HCT116 (cell line): ENCODE measurements at regions not wholly inside any gene's neighbourhood (a gene's known extent, or its start where the extent isn't known, plus 50 kb on each side); places are given as distances from the start of the nearest gene placed in this dataset.

Experiments used
- ATAC-seq: fragments of 200-7000 bp; cut with Tn5 transposase; 2 replicates; pipeline ENCODE4 v1.9.1; 2020; ENCODE audit warnings: mild to moderate bottlenecking, moderate library complexity
- BruUV-seq: library from RNA; stranded (reverse); fragments of 400-500 nt; replicated peaks from 2 replicates; lab custom pipeline; 2021; lab: Mats Ljungman, UMichigan
- CTCF ChIA-PET: fragments of 300-600 bp; sonication (Branson Sonifier 250); formaldehyde crosslinking; loops from one replicate; lab custom pipeline; 2021; ENCODE audit warnings: antibody characterized with exemption; lab: Charles Lee
- POLR2A ChIA-PET: fragments of 300-600, 350-600 bp; sonication (Branson Sonifier 250); formaldehyde crosslinking; loops from one replicate; lab custom pipeline; 2021; ENCODE audit warnings: antibody characterized with exemption; lab: Charles Lee
- RAD21 ChIA-PET, 2 experiments: fragments of 300-600 bp; sonication (Branson Sonifier 250); formaldehyde crosslinking; loops; one replicate each; lab custom pipeline; 2023; ENCODE audit warnings: low total read pairs in 2 of 2; ENCODE audit not compliant: uncharacterized antibody in 2 of 2, unreplicated experiment in 2 of 2, low non-redundant PET in 1 of 2; lab: Charles Lee
- DNase-seq: peaks from one replicate; pipeline ENCODE4 v3.0.0-alpha.2; 2010; ENCODE audit warnings: low read depth, low spot score
- H2AFZ ChIP-seq: fragments of 200-600 bp; shearing (Covaris generic), sonication (generic); 2 replicates; pipeline ENCODE4 v1.6.1; 2017; ENCODE audit warnings: low read depth, mixed run types, mixed read lengths, antibody characterized with exemption, low read length; ENCODE audit not compliant: poor library complexity, severe bottlenecking
- H3K27ac ChIP-seq: 2 replicates; pipeline ENCODE4 v1.5.1; 2012; ENCODE audit warnings: low read depth, low read length
- H3K27me3 ChIP-seq: fragments of 200-600 bp; sonication (generic); 2 replicates; pipeline ENCODE4 v1.6.1; 2016; ENCODE audit warnings: mixed run types, low read length, mixed read lengths; ENCODE audit not compliant: insufficient read depth
- H3K36me3 ChIP-seq, 2 experiments: fragments of 200-500 bp in 1 of 2; fragments of 200-600 bp in 1 of 2; sonication (Bioruptor generic) in 1 of 2; sonication (generic) in 1 of 2; 2 replicates each; pipeline versions ENCODE4 v1.5.1 to v1.6.1; 2014 to 2016; ENCODE audit warnings: low read length in 2 of 2, inconsistent platforms in 1 of 2, mixed read lengths in 1 of 2, mixed run types in 1 of 2; ENCODE audit not compliant: insufficient read depth in 2 of 2, control insufficient read depth in 1 of 2
- H3K4me1 ChIP-seq, 2 experiments: fragments of 200-600 bp in 1 of 2; sonication (generic) in 1 of 2; 2 replicates each; pipeline versions ENCODE4 v1.5.1 to v1.6.1; 2012 to 2017; ENCODE audit warnings: low read length in 2 of 2, inconsistent platforms in 1 of 2, mild to moderate bottlenecking in 1 of 2, mixed read lengths in 1 of 2, mixed run types in 1 of 2, moderate library complexity in 1 of 2; ENCODE audit not compliant: insufficient read depth in 2 of 2, control insufficient read depth in 1 of 2
- H3K4me2 ChIP-seq: fragments of 200-600 bp; sonication (generic); 2 replicates; pipeline ENCODE4 v1.6.1; 2017; ENCODE audit warnings: mixed run types, low read length, mixed read lengths
- H3K4me3 ChIP-seq, 2 experiments: fragments of 200-600 bp in 1 of 2; sonication (generic) in 1 of 2; replicated peaks in 1 of 2; 2 replicates each; pipeline ENCODE4 v1.5.1; 2011 to 2016; ENCODE audit warnings: low read length in 2 of 2, control low read depth in 1 of 2, low read depth in 1 of 2, mild to moderate bottlenecking in 1 of 2, mixed read lengths in 1 of 2, mixed run types in 1 of 2
- H3K79me2 ChIP-seq: fragments of 200-600 bp; sonication (generic); 2 replicates; pipeline ENCODE4 v1.6.1; 2017; ENCODE audit warnings: mild to moderate bottlenecking, mixed run types, low read length, moderate library complexity, mixed read lengths; ENCODE audit not compliant: insufficient read depth
- H3K9ac ChIP-seq: fragments of 200-600 bp; sonication (generic); 2 replicates; pipeline ENCODE4 v1.6.1; 2016; ENCODE audit warnings: low read length, mixed read lengths
- H3K9me2 ChIP-seq: fragments of 200-600 bp; sonication (generic), shearing (Covaris generic); 2 replicates; pipeline ENCODE4 v1.6.1; 2017; ENCODE audit warnings: mixed run types, mild to moderate bottlenecking, moderate library complexity; ENCODE audit not compliant: insufficient read depth
- H3K9me3 ChIP-seq, 2 experiments: fragments of 200-500 bp in 1 of 2; fragments of 200-600 bp in 1 of 2; sonication (Bioruptor generic) in 1 of 2; sonication (generic) in 1 of 2; 2 replicates each; pipeline ENCODE4 v1.6.1; 2014 to 2017; ENCODE audit warnings: low read length in 2 of 2, mixed read lengths in 2 of 2, inconsistent platforms in 1 of 2, low read depth in 1 of 2, mild to moderate bottlenecking in 1 of 2, mixed run types in 1 of 2, moderate library complexity in 1 of 2; ENCODE audit not compliant: control insufficient read depth in 1 of 2, insufficient read depth in 1 of 2
- H4K20me1 ChIP-seq: fragments of 200-600 bp; sonication (generic), shearing (Covaris generic); 2 replicates; pipeline ENCODE4 v1.6.1; 2017; ENCODE audit warnings: mixed run types, mild to moderate bottlenecking, moderate library complexity; ENCODE audit not compliant: insufficient read depth
- CEBPB ChIP-seq: IDR thresholded peaks from 2 replicates; pipeline ENCODE4 v1.6.1; 2012; ENCODE audit warnings: low read depth
- EGR1 ChIP-seq: IDR thresholded peaks from 2 replicates; pipeline ENCODE4 v1.6.1; 2012; ENCODE audit warnings: low read depth
- ELF1 ChIP-seq: IDR thresholded peaks from 2 replicates; pipeline ENCODE4 v1.6.1; 2012; ENCODE audit warnings: low read depth, borderline replicate concordance
- EZH2 ChIP-seq: fragments of 200-600 bp; sonication (generic); IDR thresholded peaks from 2 replicates; pipeline ENCODE4 v1.6.1; 2017; ENCODE audit warnings: antibody characterized with exemption, mixed run types
- EZH2phosphoT487 ChIP-seq: fragments of 200-600 bp; IDR thresholded peaks from 2 replicates; pipeline ENCODE4 v1.6.1; 2018; ENCODE audit warnings: antibody characterized with exemption, borderline replicate concordance
- FOSL1 ChIP-seq: IDR thresholded peaks from 2 replicates; pipeline ENCODE4 v1.6.1; 2012; ENCODE audit warnings: low read depth
- JUND ChIP-seq: IDR thresholded peaks from 2 replicates; pipeline ENCODE4 v1.6.1; 2012
- MAX ChIP-seq: IDR thresholded peaks from 2 replicates; pipeline ENCODE4 v1.6.1; 2012
- POLR2A ChIP-seq: IDR thresholded peaks from 2 replicates; pipeline ENCODE4 v1.7.0; 2011; ENCODE audit warnings: borderline replicate concordance; ENCODE audit not compliant: insufficient read depth, insufficient read length; ENCODE audit errors: extremely low read depth
- RAD21 ChIP-seq: IDR thresholded peaks from 2 replicates; pipeline ENCODE4 v1.6.1; 2012; ENCODE audit warnings: low read depth, mild to moderate bottlenecking
- SIN3A ChIP-seq: IDR thresholded peaks from 2 replicates; pipeline ENCODE4 v1.6.1; 2012; ENCODE audit warnings: low read depth
- SRF ChIP-seq: IDR thresholded peaks from 2 replicates; pipeline ENCODE4 v1.6.1; 2012; ENCODE audit warnings: low read depth
- TCF7L2 ChIP-seq: IDR thresholded peaks from 2 replicates; pipeline ENCODE4 v1.7.0; 2011; ENCODE audit warnings: borderline replicate concordance, inconsistent platforms; ENCODE audit not compliant: insufficient read depth, insufficient read length; ENCODE audit errors: extremely low read depth
- YY1 ChIP-seq: IDR thresholded peaks from 2 replicates; pipeline ENCODE4 v1.6.1; 2011; ENCODE audit warnings: low read length, low read depth, moderate library complexity, mild to moderate bottlenecking; ENCODE audit not compliant: insufficient replicate concordance; ENCODE audit errors: extremely low read depth
- ZBTB33 ChIP-seq: IDR thresholded peaks from 2 replicates; pipeline ENCODE4 v1.6.1; 2011; ENCODE audit warnings: mild to moderate bottlenecking, low read length, moderate library complexity; ENCODE audit not compliant: insufficient replicate concordance; ENCODE audit errors: extremely low read depth
- ZFX ChIP-seq: fragments of 450-650 bp; IDR thresholded peaks from 2 replicates; pipeline ENCODE4 v1.6.1; 2017
- intact Hi-C: fragments of 100-400 bp; cut with micrococcal nuclease; formaldehyde crosslinking; loops from 2 replicates; pipeline ENCODE4 v1.10.0; 2022

GRCh38 chr10:22824984-22825383, 102.9 kb upstream of the ARMC3 start (continued):
- TF ChIP-seq ZBTB33 (no peak), YY1 (no peak), EGR1 (0 out of 2 replicates have a peak, but pooled peaks have one; percentile 8), POLR2A (peak; percentile 4), MAX (peak; percentile 70), JUND (peak; percentile 92), CEBPB (peak; percentile 67), SIN3A (peak; percentile 75), RAD21 (no peak), FOSL1 (peak; percentile 87), EZH2 (no peak), SRF (no peak), TCF7L2 (peak; percentile 85)

GRCh38 chr10:22824520-22824919, 103.3 kb upstream of the ARMC3 start:
- Histone ChIP-seq H3K9me2 (no peaks in the 10 kb centered on the region), H3K9me3 (no peaks in the 10 kb centered on the region), H4K20me1 (no peaks in the 10 kb centered on the region), H3K9ac (peak overlapping the region; percentile 73)
- POLR2A ChIA-PET, result interaction anchor here (1.4 kb wide), 1 partner anchor 208 kb away, joined by 3 read pairs; no protein-coding TSS in a partner anchor
- CTCF ChIA-PET, result no interaction called here
- TF ChIP-seq ELF1, result no peak
- no peak for TF ChIP-seq ZFX
- TF ChIP-seq RAD21, result no peak
- no peak for TF ChIP-seq POLR2A
- no peak for TF ChIP-seq SIN3A
- no peak for TF ChIP-seq EZH2phosphoT487
- no peak for TF ChIP-seq TCF7L2
- TF ChIP-seq, all 23 proteins: peak for 0
- peak overlapping the region; percentile 97 for H3K27ac ChIP-seq
- H3K27me3 ChIP-seq, result no peaks in the 10 kb centered on the region
- intact Hi-C loops, result loop anchor here (10.0 kb wide), 1 partner anchor 820 kb away; the partner anchor contains the start of gene DNAJC1
- RAD21 ChIA-PET, result no interaction called here
- H3K36me3 ChIP-seq, result no peaks in the 10 kb centered on the region
- H3K4me3 ChIP-seq, result peak overlapping the region in 1 of 2 experiments; percentile 46; a peak in 2 of 4 replicates
- peaks cover 39 to 56% of the 10 kb centered on the region in 2 experiments for H3K4me1 ChIP-seq
- TSS peak; percentile 82 for BruUV-seq
- ATAC-seq (no peak), DNase-seq (peak; percentile 15)
- H2AFZ ChIP-seq, result no peak overlapping the region
- no peaks in the 10 kb centered on the region for H3K79me2 ChIP-seq
- H3K4me2 ChIP-seq, result peak overlapping the region; percentile 74
